Neural crest cell (in vitro differentiated cells): ENCODE measurements at regions not wholly inside any gene's neighbourhood (a gene's known extent, or its start where the extent isn't known, plus 50 kb on each side); places are given as distances from the start of the nearest gene placed in this dataset.

ENCODE experiments used
- DNase-seq: peaks from one replicate; pipeline ENCODE4 v3.0.0; 2021; ENCODE audit warnings: low read depth, mixed read lengths, low spot score
- H3K27ac Mint-ChIP-seq: one replicate; pipeline ENCODE4 v1.8.0; 2021; ENCODE audit warnings: mild to moderate bottlenecking, mixed read lengths; ENCODE audit not compliant: unreplicated experiment
- H3K27me3 Mint-ChIP-seq: 2 replicates; pipeline ENCODE4 v1.8.0; 2021; ENCODE audit warnings: low read depth, mild to moderate bottlenecking, mixed read lengths
- H3K36me3 Mint-ChIP-seq: 2 replicates; pipeline ENCODE4 v1.8.0; 2021; ENCODE audit warnings: low read depth, mild to moderate bottlenecking, mixed read lengths
- H3K4me1 Mint-ChIP-seq: 2 replicates; pipeline ENCODE4 v1.8.0; 2021; ENCODE audit warnings: mixed read lengths
- H3K4me3 Mint-ChIP-seq: one replicate; pipeline ENCODE4 v1.8.0; 2021; ENCODE audit warnings: mild to moderate bottlenecking, mixed read lengths
- H3K9me3 Mint-ChIP-seq: 2 replicates; pipeline ENCODE4 v1.8.0; 2021; ENCODE audit warnings: mixed read lengths
- TF ChIP-seq, protein P1 (sequence below): fragments of 200-600 bp; sonication (generic); conservative IDR thresholded peaks from 2 replicates; pipeline ENCODE4 v1.5.0; 2021; ENCODE audit warnings: antibody characterized with exemption, mild to moderate bottlenecking

DNA sequence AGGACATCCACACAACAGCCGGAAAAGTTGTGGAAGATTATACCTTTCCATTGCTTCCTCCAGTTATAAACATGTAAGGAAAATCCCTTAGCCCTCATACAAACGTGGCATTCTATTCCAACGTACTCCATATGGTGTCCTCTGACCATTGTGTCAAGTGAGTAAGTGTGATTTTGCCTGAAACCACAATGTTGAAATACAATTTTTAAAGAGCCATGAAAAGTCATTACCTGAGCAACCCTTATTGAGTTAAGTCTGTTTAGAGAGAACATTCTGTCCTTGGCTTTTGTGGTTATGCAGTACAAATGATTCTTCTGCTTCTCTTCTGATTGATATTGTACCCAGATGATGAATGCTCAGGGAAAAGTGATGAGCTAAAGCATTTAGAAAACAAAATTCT lies 530.1 kb downstream of the HAO1 start:
- no peak for DNase-seq
- H3K9me3 Mint-ChIP-seq = no peaks in the 10 kb centered on the region
- H3K36me3 Mint-ChIP-seq = no peaks in the 10 kb centered on the region
- TF ChIP-seq, protein P1, sequence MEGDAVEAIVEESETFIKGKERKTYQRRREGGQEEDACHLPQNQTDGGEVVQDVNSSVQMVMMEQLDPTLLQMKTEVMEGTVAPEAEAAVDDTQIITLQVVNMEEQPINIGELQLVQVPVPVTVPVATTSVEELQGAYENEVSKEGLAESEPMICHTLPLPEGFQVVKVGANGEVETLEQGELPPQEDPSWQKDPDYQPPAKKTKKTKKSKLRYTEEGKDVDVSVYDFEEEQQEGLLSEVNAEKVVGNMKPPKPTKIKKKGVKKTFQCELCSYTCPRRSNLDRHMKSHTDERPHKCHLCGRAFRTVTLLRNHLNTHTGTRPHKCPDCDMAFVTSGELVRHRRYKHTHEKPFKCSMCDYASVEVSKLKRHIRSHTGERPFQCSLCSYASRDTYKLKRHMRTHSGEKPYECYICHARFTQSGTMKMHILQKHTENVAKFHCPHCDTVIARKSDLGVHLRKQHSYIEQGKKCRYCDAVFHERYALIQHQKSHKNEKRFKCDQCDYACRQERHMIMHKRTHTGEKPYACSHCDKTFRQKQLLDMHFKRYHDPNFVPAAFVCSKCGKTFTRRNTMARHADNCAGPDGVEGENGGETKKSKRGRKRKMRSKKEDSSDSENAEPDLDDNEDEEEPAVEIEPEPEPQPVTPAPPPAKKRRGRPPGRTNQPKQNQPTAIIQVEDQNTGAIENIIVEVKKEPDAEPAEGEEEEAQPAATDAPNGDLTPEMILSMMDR = no peak
- no peak overlapping the region for H3K4me3 Mint-ChIP-seq
- no peak overlapping the region for H3K27ac Mint-ChIP-seq
- peaks cover 3% of the 10 kb centered on the region for H3K4me1 Mint-ChIP-seq
- H3K27me3 Mint-ChIP-seq = no peaks in the 10 kb centered on the region

DNA sequence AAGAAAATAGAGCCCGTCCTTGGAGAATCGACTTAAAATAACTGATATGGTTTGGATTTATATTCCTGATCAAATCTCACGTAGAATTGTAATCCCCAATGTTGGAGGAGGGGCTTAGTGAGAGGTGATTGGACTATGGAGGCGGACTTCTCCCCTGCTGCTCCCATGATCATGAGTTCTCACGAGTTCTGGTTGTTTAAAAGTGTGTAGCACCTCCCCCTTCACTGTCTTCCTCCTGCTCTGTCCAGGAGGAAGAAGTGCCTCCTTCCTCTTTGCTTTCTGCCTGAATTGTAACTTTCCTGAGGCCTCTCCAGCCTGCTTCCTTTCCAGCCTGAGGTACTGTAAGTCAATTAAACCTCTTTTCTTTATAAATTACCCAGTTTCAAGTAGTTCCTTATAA lies 529.2 kb downstream of the HAO1 start:
- DNase-seq = no peak
- H3K4me3 Mint-ChIP-seq = no peak overlapping the region
- no peaks in the 10 kb centered on the region for H3K9me3 Mint-ChIP-seq
- H3K27me3 Mint-ChIP-seq = no peaks in the 10 kb centered on the region
- no peaks in the 10 kb centered on the region for H3K36me3 Mint-ChIP-seq
- TF ChIP-seq, protein P1 = no peak
- H3K4me1 Mint-ChIP-seq = peaks cover 3% of the 10 kb centered on the region
- H3K27ac Mint-ChIP-seq = no peak overlapping the region

DNA sequence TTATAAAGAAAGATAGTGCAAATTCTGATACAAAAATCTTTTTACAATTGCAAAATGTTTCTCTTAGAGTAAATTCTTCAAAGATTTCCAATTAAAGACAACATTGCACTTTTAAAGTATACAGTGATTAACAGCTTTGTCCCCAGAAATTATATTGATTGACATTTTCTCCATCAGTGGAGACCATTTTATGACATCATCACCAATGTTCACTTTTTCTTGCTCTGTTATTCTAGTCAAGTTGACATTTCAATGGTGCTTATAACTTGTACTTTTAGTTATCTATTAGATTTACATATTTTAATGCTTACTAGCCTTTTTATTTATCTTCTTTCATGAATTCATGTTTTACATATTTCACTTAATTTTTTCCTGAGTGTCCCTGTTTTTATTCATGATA lies 524.8 kb downstream of the HAO1 start:
- Mint-ChIP-seq H3K4me1 (peaks cover 3% of the 10 kb centered on the region), H3K27ac (no peak overlapping the region), H3K36me3 (no peaks in the 10 kb centered on the region), H3K27me3 (no peaks in the 10 kb centered on the region), H3K9me3 (no peaks in the 10 kb centered on the region), H3K4me3 (no peak overlapping the region)
- TF ChIP-seq, protein P1 = no peak
- DNase-seq = no peak

DNA sequence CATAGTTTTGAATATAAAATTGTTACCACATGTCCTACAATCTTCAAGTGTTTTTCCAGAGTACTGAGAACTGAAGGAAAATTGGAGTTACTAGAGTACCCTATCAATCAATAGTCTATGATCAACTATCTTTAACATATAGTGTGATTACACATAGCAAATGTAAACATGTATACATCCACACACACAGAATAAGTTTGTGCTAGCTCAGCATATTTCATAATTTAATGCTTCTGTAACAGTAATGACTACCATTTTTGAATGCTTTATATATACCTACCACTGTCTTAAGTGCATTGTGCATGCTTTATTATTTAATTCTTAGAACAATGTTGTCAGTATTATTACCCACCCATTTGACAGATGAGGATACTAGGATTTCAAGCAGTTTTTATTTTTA lies 523.9 kb downstream of the HAO1 start:
- H3K9me3 Mint-ChIP-seq = no peaks in the 10 kb centered on the region
- H3K36me3 Mint-ChIP-seq = no peaks in the 10 kb centered on the region
- TF ChIP-seq, protein P1 = no peak
- H3K27ac Mint-ChIP-seq = no peak overlapping the region
- H3K4me1 Mint-ChIP-seq = no peaks in the 10 kb centered on the region
- H3K27me3 Mint-ChIP-seq = no peaks in the 10 kb centered on the region
- DNase-seq = no peak
- H3K4me3 Mint-ChIP-seq = no peak overlapping the region

DNA sequence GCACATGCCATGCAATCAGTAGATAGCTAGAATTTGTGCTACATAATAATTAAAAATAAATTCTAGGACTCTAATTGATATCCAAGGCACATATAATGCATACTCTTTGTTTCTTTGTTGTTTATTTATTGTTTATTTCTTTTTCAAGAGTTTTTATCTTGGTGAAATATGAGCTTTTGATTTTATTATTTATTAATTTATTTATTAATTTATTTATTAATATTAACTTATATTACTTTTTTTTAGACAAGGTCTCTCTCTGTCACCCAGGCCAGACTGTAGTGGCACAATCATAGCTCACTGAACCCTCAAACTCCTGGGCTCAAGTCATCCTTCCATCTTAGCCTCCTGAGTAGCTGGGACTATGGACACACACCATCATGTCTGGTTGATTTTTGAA lies 519.9 kb downstream of the HAO1 start:
- no peak overlapping the region for H3K4me3 Mint-ChIP-seq
- DNase-seq = no peak
- no peaks in the 10 kb centered on the region for H3K4me1 Mint-ChIP-seq
- no peaks in the 10 kb centered on the region for H3K9me3 Mint-ChIP-seq
- H3K27me3 Mint-ChIP-seq = no peaks in the 10 kb centered on the region
- TF ChIP-seq, protein P1 = no peak
- H3K36me3 Mint-ChIP-seq = no peaks in the 10 kb centered on the region
- H3K27ac Mint-ChIP-seq = no peak overlapping the region
